GM12878 (cell line): ENCODE measurements at regions not wholly inside any gene's neighbourhood (a gene's known extent, or its start where the extent isn't known, plus 50 kb on each side); places are given as distances from the start of the nearest gene placed in this dataset.

Experiments
- ATAC-seq: fragments of 200-7000 bp; cut with Tn5 transposase; 3 replicates; pipeline ENCODE4 v1.9.1; 2020; ENCODE audit warnings: mild to moderate bottlenecking, moderate library complexity
- BruUV-seq: library from RNA; stranded (reverse); fragments of 400-500 nt; replicated peaks from 2 replicates; lab custom pipeline; 2021; lab: Mats Ljungman, UMichigan
- CTCF ChIA-PET: fragments of 300-600 bp; sonication (Branson Sonifier 250); formaldehyde crosslinking; extraction: SDS; loops from one replicate; lab custom pipeline; 2021; ENCODE audit warnings: inconsistent platforms; lab: Yijun Ruan, JAX
- POLR2A ChIA-PET: fragments of 350-600 bp; formaldehyde crosslinking; extraction: SDS; loops from one replicate; lab custom pipeline; 2021; ENCODE audit warnings: inconsistent platforms; lab: Charles Lee
- RAD21 ChIA-PET: fragments of 300-600 bp; sonication (Branson Sonifier 250); formaldehyde crosslinking; loops from one replicate; lab custom pipeline; 2023; ENCODE audit warnings: antibody characterized with exemption; ENCODE audit not compliant: unreplicated experiment; lab: Charles Lee
- SMC1A ChIA-PET: fragments of 300-600 bp; sonication (Branson Sonifier 250); formaldehyde crosslinking; loops from one replicate; lab custom pipeline; 2023; ENCODE audit not compliant: unreplicated experiment, uncharacterized antibody; lab: Charles Lee
- DNase-seq: peaks from one replicate; pipeline ENCODE4 v3.0.0-alpha.2; 2011; ENCODE audit warnings: low read depth, low spot score
- FAIRE-seq: peaks from 3 replicates; lab custom pipeline; 2011; peaks lifted over from hg19 to GRCh38; lab: Jason Lieb, UNC
- H2AFZ ChIP-seq: 2 replicates; pipeline ENCODE4 v1.6.0; 2011; ENCODE audit warnings: low read depth, low read length, control low read depth; ENCODE audit not compliant: control insufficient read depth
- H3K27ac ChIP-seq: 2 replicates; pipeline ENCODE4 v1.5.1; 2011; ENCODE audit warnings: control low read depth; ENCODE audit not compliant: control insufficient read depth, insufficient read depth
- H3K27me3 ChIP-seq, 2 experiments: replicated peaks in 1 of 2; 2 replicates each; pipeline versions ENCODE4 v1.6.0 to v1.6.1; 2011; ENCODE audit warnings: low read length in 1 of 2; ENCODE audit not compliant: control insufficient read depth in 2 of 2, insufficient read depth in 2 of 2
- H3K36me3 ChIP-seq, 2 experiments: 2 replicates each; pipeline ENCODE4 v1.5.1; 2011; ENCODE audit warnings: low read length in 1 of 2; ENCODE audit not compliant: control insufficient read depth in 2 of 2, insufficient read depth in 2 of 2
- H3K4me1 ChIP-seq: 2 replicates; pipeline ENCODE4 v1.6.1; 2011; ENCODE audit warnings: mild to moderate bottlenecking, low read length, moderate library complexity, mixed read lengths; ENCODE audit not compliant: control insufficient read depth, insufficient read depth
- H3K4me2 ChIP-seq: 2 replicates; pipeline ENCODE4 v1.6.0; 2011; ENCODE audit warnings: control low read depth; ENCODE audit not compliant: control insufficient read depth, insufficient read depth
- H3K4me3 ChIP-seq: fragments of 200-600 bp; sonication (generic); 2 replicates; pipeline ENCODE4 v1.5.1; 2016
- H3K79me2 ChIP-seq: 2 replicates; pipeline ENCODE4 v1.6.0; 2011; ENCODE audit warnings: low read length; ENCODE audit not compliant: control insufficient read depth, insufficient read depth
- H3K9ac ChIP-seq: 2 replicates; pipeline ENCODE4 v1.8.0; 2011; ENCODE audit warnings: low read length, control low read depth, mixed read lengths; ENCODE audit not compliant: control insufficient read depth, insufficient read depth
- H3K9me3 ChIP-seq: replicated peaks from 3 replicates; pipeline ENCODE4 v1.5.1; 2011; ENCODE audit warnings: mild to moderate bottlenecking, low read length; ENCODE audit not compliant: control insufficient read depth, insufficient read depth
- H4K20me1 ChIP-seq: 2 replicates; pipeline ENCODE4 v1.6.0; 2011; ENCODE audit not compliant: control insufficient read depth, insufficient read depth
- BCL3 ChIP-seq: IDR thresholded peaks from 2 replicates; pipeline ENCODE4 v1.6.1; 2011; ENCODE audit warnings: borderline replicate concordance, low read depth, mild to moderate bottlenecking, moderate library complexity, low read length; ENCODE audit not compliant: insufficient read depth, poor library complexity, severe bottlenecking
- BMI1 ChIP-seq: fragments of 450-650 bp; IDR thresholded peaks from 2 replicates; pipeline ENCODE4 v1.6.1; 2016; ENCODE audit warnings: mild to moderate bottlenecking, moderate library complexity, borderline replicate concordance
- E2F8 ChIP-seq: fragments of 450-650 bp; IDR thresholded peaks from 2 replicates; pipeline ENCODE4 v1.6.1; 2018; ENCODE audit warnings: mild to moderate bottlenecking, low read depth, moderate library complexity; ENCODE audit not compliant: partially characterized antibody
- EZH2 ChIP-seq: IDR thresholded peaks from 2 replicates; pipeline ENCODE4 v1.6.1; 2012; ENCODE audit warnings: low read depth, mild to moderate bottlenecking, control low read depth, inconsistent platforms, low read length, borderline replicate concordance; ENCODE audit not compliant: control insufficient read depth
- HDAC6 ChIP-seq: fragments of 200-600 bp; sonication (generic); IDR thresholded peaks from one replicate; pipeline ENCODE4 v1.8.0; 2017; ENCODE audit warnings: antibody characterized with exemption; ENCODE audit not compliant: unreplicated experiment
- IRF3 ChIP-seq: fragments of 450-650 bp; IDR thresholded peaks from 2 replicates; pipeline ENCODE4 v1.6.1; 2014; ENCODE audit warnings: mild to moderate bottlenecking
- IRF5 ChIP-seq: fragments of 450-650 bp; IDR thresholded peaks from 2 replicates; pipeline ENCODE4 v1.6.1; 2017; ENCODE audit warnings: borderline replicate concordance
- SMAD5 ChIP-seq: IDR thresholded peaks from 2 replicates; pipeline ENCODE4 v1.6.1; 2016; ENCODE audit warnings: antibody characterized with exemption, low read depth
- SREBF2 ChIP-seq: IDR thresholded peaks from 2 replicates; pipeline ENCODE4 v1.6.1; 2012; ENCODE audit warnings: mild to moderate bottlenecking, low read length
- TARDBP ChIP-seq: IDR thresholded peaks from 2 replicates; pipeline ENCODE4 v1.6.1; 2016; ENCODE audit warnings: borderline replicate concordance
- TBL1XR1 ChIP-seq: IDR thresholded peaks from 2 replicates; pipeline ENCODE4 v1.6.1; 2012; ENCODE audit warnings: low read depth, low read length, improper control_type of control experiment
- ZNF207 ChIP-seq: fragments of 450-650 bp; IDR thresholded peaks from 2 replicates; pipeline ENCODE4 v1.6.1; 2014; ENCODE audit warnings: antibody characterized with exemption, mild to moderate bottlenecking, borderline replicate concordance
- ZNF687 ChIP-seq: fragments of 450-650 bp; IDR thresholded peaks from 2 replicates; pipeline ENCODE4 v1.6.1; 2017; ENCODE audit warnings: mild to moderate bottlenecking, moderate library complexity
- WGBS: methylation state at CpG from one replicate; pipeline ENCODE4 v1.1.6; 2016; ENCODE audit warnings: low lambda C conversion rate; ENCODE audit not compliant: insufficient replicate concordance, insufficient coverage; ENCODE audit errors: missing lambda C conversion rate; 5-methylcytosine and 5-hydroxymethylcytosine counted together
- in situ Hi-C: fragments of 300-500 bp; cut with MboI; formaldehyde crosslinking; loops from 9 replicates; pipeline ENCODE4 v1.14.3; 2018; ENCODE audit warnings: mixed read lengths
- intact Hi-C: fragments of 100-400 bp; cut with micrococcal nuclease; formaldehyde crosslinking; loops from one replicate; pipeline ENCODE4 v1.14.2; 2022; ENCODE audit not compliant: unreplicated experiment

- TF ChIP-seq E2F8 (no peak), IRF5 (no peak), BMI1 (no peak), EZH2 (no peak), SMAD5 (no peak), ZNF207 (no peak)
These were observed 411.0 kb downstream of the ZNF536 start (continued) for GRCh38 chr19:30783212-30783611.

GRCh38 chr19:30781519-30781918 lies 409.3 kb downstream of the ZNF536 start:
- no peaks in the 10 kb centered on the region for H3K36me3 ChIP-seq
- no peak overlapping the region for H3K4me3 ChIP-seq
- WGBS = 37% methylated on average over 10 of the region's 10 CpGs
- H3K9ac ChIP-seq = no peak overlapping the region
- no peak for FAIRE-seq
- H3K79me2 ChIP-seq = no peaks in the 10 kb centered on the region
- no peaks in the 10 kb centered on the region for H4K20me1 ChIP-seq
- POLR2A ChIA-PET = no interaction called here
- H3K4me2 ChIP-seq = no peak overlapping the region
- ATAC-seq = no peak
- SMC1A ChIA-PET = no interaction called here
- intact Hi-C loops = no loop called here
- no TSS peak for BruUV-seq
- RAD21 ChIA-PET = no interaction called here
- no peak overlapping the region for H3K27ac ChIP-seq
- H3K4me1 ChIP-seq = no peaks in the 10 kb centered on the region
- H3K27me3 ChIP-seq = no peaks in the 10 kb centered on the region
- no peak overlapping the region for H2AFZ ChIP-seq
- no peaks in the 10 kb centered on the region for H3K9me3 ChIP-seq
- in situ Hi-C loops = no loop called here
- no peak for DNase-seq
- CTCF ChIA-PET = no interaction called here
- no peak for TF ChIP-seq HDAC6
- no peak for TF ChIP-seq TBL1XR1
- TF ChIP-seq SREBF2 = no peak
- TF ChIP-seq TARDBP = no peak
- no peak for TF ChIP-seq ZNF687
- TF ChIP-seq IRF3 = no peak
- no peak for TF ChIP-seq BCL3
